ENCODE measurements at regions not wholly inside any gene's neighbourhood (a gene's known extent, or its start where the extent isn't known, plus 50 kb on each side); places are given as distances from the start of the nearest gene placed in this dataset.

- H2BK120ac ChIP-seq (replicated peaks; ENCODE audit: low read depth, low read length): no peak overlapping the region
- H3K14ac ChIP-seq (ENCODE audit: insufficient read length): no peak overlapping the region
- no peak overlapping the region for H2BK15ac ChIP-seq (ENCODE audit: low read length)
- H3K23ac ChIP-seq (ENCODE audit: insufficient read length): no peak overlapping the region
- H4K8ac ChIP-seq (ENCODE audit: extremely low read depth, insufficient read depth, low read length): no peak overlapping the region
- H3K18ac ChIP-seq (ENCODE audit: extremely low read depth, low read length): no peak overlapping the region
- no peak overlapping the region for H2BK5ac ChIP-seq (ENCODE audit: low read depth, low read length)
- WGBS, 2 experiments (ENCODE audit: extremely low coverage in 1 of 2, insufficient coverage in 1 of 2, insufficient read length in 1 of 2, insufficient replicate concordance in 2 of 2, low coverage in 1 of 2, low lambda C conversion rate in 2 of 2, missing lambda C conversion rate in 1 of 2): 84% methylated on average over 1 of the region's 1 CpG; no CpG with 5 or more reads in 1 of the 2 experiments
- TF ChIP-seq NRF1 (IDR thresholded peaks at IDR 0.05; ENCODE audit: low read depth, low read length) (no peak), TCF12 (IDR thresholded peaks at IDR 0.05; ENCODE audit: low read depth, low read length) (no peak), ATF3 (IDR thresholded peaks at IDR 0.05; ENCODE audit: insufficient read depth, low read depth, low read length) (no peak), TAF7 (optimal IDR thresholded peaks at IDR 0.05; ENCODE audit: borderline replicate concordance, low read depth, low read length) (no peak), CHD2 (IDR thresholded peaks at IDR 0.05; ENCODE audit: low read length) (no peak), USF2 (IDR thresholded peaks at IDR 0.05; ENCODE audit: low read length) (no peak), ASH2L (IDR thresholded peaks at IDR 0.05; ENCODE audit: low read length) (no peak)
- no peak overlapping the region for H3K9ac ChIP-seq (replicated peaks in 1 of 4; ENCODE audit: extremely low read depth in 1 of 4, low read depth in 3 of 4, low read length in 3 of 4)
- no peaks in the 10 kb centered on the region for H3K9me3 ChIP-seq (ENCODE audit: insufficient read depth in 2 of 2, low read depth in 1 of 2, low read length in 1 of 2)
- no peak overlapping the region for H2AK5ac ChIP-seq (ENCODE audit: low read depth, low read length)
- H3K27ac ChIP-seq (ENCODE audit: low read depth, low read length): no peak overlapping the region
- no peak overlapping the region for H4K91ac ChIP-seq (replicated peaks; ENCODE audit: insufficient read length, low read length)
- ChIA-PET POLR2A (ENCODE audit: partially characterized antibody) (no interaction called here), CTCF (ENCODE audit: partially characterized antibody) (no interaction called here)
- H3K79me2 ChIP-seq (ENCODE audit: control insufficient read depth in 1 of 2, insufficient read depth in 2 of 2, low read length in 2 of 2): no peaks in the 10 kb centered on the region
- no peaks in the 10 kb centered on the region for H3K27me3 ChIP-seq (replicated peaks in 1 of 4; ENCODE audit: control insufficient read depth in 3 of 4, extremely low read depth in 1 of 4, insufficient read depth in 3 of 4, low read length in 3 of 4)
- no peaks in the 10 kb centered on the region for H3K36me3 ChIP-seq (ENCODE audit: control insufficient read depth in 2 of 4, insufficient read depth in 4 of 4, low read length in 3 of 4)
- no peak overlapping the region for H2BK20ac ChIP-seq (ENCODE audit: low read length)
- H3K56ac ChIP-seq (replicated peaks; ENCODE audit: insufficient read length, low read depth, low read length): no peak overlapping the region
- no peak overlapping the region for H3K4me2 ChIP-seq (ENCODE audit: insufficient read depth in 1 of 2, low read depth in 2 of 2, low read length in 2 of 2)
- no peaks in the 10 kb centered on the region for H3K23me2 ChIP-seq (ENCODE audit: low read depth, low read length)
- no peaks in the 10 kb centered on the region for H3K79me1 ChIP-seq (ENCODE audit: low read depth, low read length)
- H3K4ac ChIP-seq (replicated peaks; ENCODE audit: insufficient read length, low read depth, low read length): no peak overlapping the region
- no peak overlapping the region for H4K5ac ChIP-seq (ENCODE audit: insufficient read length, low read depth, low read length)
- H4K20me1 ChIP-seq (replicated peaks in 1 of 2; ENCODE audit: control insufficient read depth in 1 of 2, insufficient read depth in 2 of 2, low read length in 2 of 2): no peaks in the 10 kb centered on the region
- H3K4me1 ChIP-seq (replicated peaks in 1 of 4; ENCODE audit: control insufficient read depth in 3 of 4, insufficient read depth in 4 of 4, low read length in 3 of 4): no peaks in the 10 kb centered on the region
- H2AFZ ChIP-seq (ENCODE audit: low read length): no peak overlapping the region
- no peak overlapping the region for H2BK12ac ChIP-seq (ENCODE audit: low read depth, low read length)
- FAIRE-seq (no peak), DNase-seq (ENCODE audit: low read depth in 1 of 2, low spot score in 2 of 2) (no peak)
- H3K4me3 ChIP-seq (ENCODE audit: extremely low read depth in 1 of 4, insufficient read depth in 2 of 4, low read depth in 3 of 4, low read length in 4 of 4): no peak overlapping the region
These were observed 633.5 kb upstream of the FAT1 start for GRCh38 chr4:187357045-187357643.

Measured in H1 (cell line).